HEK293 (cell line): ENCODE measurements at regions not wholly inside any gene's neighbourhood (a gene's known extent, or its start where the extent isn't known, plus 50 kb on each side); places are given as distances from the start of the nearest gene placed in this dataset.

Experiments used
- CTCF ChIA-PET: fragments of 350-600 bp; formaldehyde crosslinking; extraction: SDS; loops from one replicate; lab custom pipeline; 2021; ENCODE audit warnings: antibody characterized with exemption; lab: Yijun Ruan, JAX
- POLR2A ChIA-PET: fragments of 300-600 bp; formaldehyde crosslinking; extraction: SDS; loops from one replicate; lab custom pipeline; 2020; ENCODE audit warnings: antibody characterized with exemption, inconsistent platforms; lab: Yijun Ruan, JAX
- H3K27ac ChIP-seq: fragments of 200-500 bp; sonication (Bioruptor generic); 2 replicates; pipeline ENCODE4 v1.5.1; 2014; ENCODE audit warnings: low read depth, low read length, control low read depth, inconsistent platforms; ENCODE audit errors: extremely low read depth
- H3K36me3 ChIP-seq, 2 experiments: fragments of 200-500 bp in 1 of 2; sonication (Bioruptor generic) in 1 of 2; 1 replicate in 1 of 2; 2 replicates in 1 of 2; pipeline ENCODE4 v1.5.1; 2014 to 2017; ENCODE audit warnings: inconsistent platforms in 2 of 2, low read length in 2 of 2; ENCODE audit not compliant: control insufficient read depth in 2 of 2, insufficient read depth in 1 of 2
- H3K4me1 ChIP-seq: fragments of 200-500 bp; sonication (Bioruptor generic); 2 replicates; pipeline ENCODE4 v1.5.1; 2014; ENCODE audit warnings: mild to moderate bottlenecking, low read length, inconsistent platforms; ENCODE audit not compliant: control insufficient read depth, insufficient read depth
- H3K4me3 ChIP-seq: 2 replicates; pipeline ENCODE4 v1.5.1; 2011; ENCODE audit warnings: low read depth, mild to moderate bottlenecking, control low read depth, low read length, moderate library complexity
- H3K9me3 ChIP-seq: fragments of 200-500 bp; sonication (Bioruptor generic); 2 replicates; pipeline ENCODE4 v1.5.1; 2014; ENCODE audit warnings: low read depth, low read length, inconsistent platforms; ENCODE audit not compliant: control insufficient read depth, insufficient read depth
- FEZF1 ChIP-seq: fragments of 450-650 bp; formaldehyde crosslinking; IDR thresholded peaks from 2 replicates; pipeline ENCODE4 v1.5.1; 2016; ENCODE audit warnings: missing biosample characterization, missing genetic modification characterization
- GFI1B ChIP-seq: fragments of 450-650 bp; formaldehyde crosslinking; IDR thresholded peaks from 2 replicates; pipeline ENCODE4 v1.5.1; 2016; ENCODE audit warnings: missing biosample characterization, missing genetic modification characterization
- MZF1 ChIP-seq: fragments of 450-650 bp; formaldehyde crosslinking; IDR thresholded peaks from 2 replicates; pipeline ENCODE4 v1.5.1; 2017; ENCODE audit warnings: missing biosample characterization, missing genetic modification characterization, borderline replicate concordance
- SALL2 ChIP-seq: fragments of 450-650 bp; formaldehyde crosslinking; IDR thresholded peaks from 2 replicates; pipeline ENCODE4 v1.5.0; 2017; ENCODE audit warnings: missing biosample characterization, mild to moderate bottlenecking, missing genetic modification characterization, borderline replicate concordance
- SCRT1 ChIP-seq: fragments of 450-650 bp; formaldehyde crosslinking; IDR thresholded peaks from 2 replicates; pipeline ENCODE4 v1.5.1; 2016; ENCODE audit warnings: missing biosample characterization, missing genetic modification characterization, borderline replicate concordance
- ZFHX2 ChIP-seq: fragments of 450-650 bp; formaldehyde crosslinking; conservative IDR thresholded peaks from 2 replicates; pipeline ENCODE4 v1.5.1; 2016; ENCODE audit warnings: missing biosample characterization, missing genetic modification characterization
- ZNF138 ChIP-seq: fragments of 450-650 bp; formaldehyde crosslinking; IDR thresholded peaks from 2 replicates; pipeline ENCODE4 v1.5.1; 2016; ENCODE audit warnings: missing biosample characterization, missing genetic modification characterization, borderline replicate concordance
- ZNF157 ChIP-seq: fragments of 450-650 bp; formaldehyde crosslinking; IDR thresholded peaks from 2 replicates; pipeline ENCODE4 v1.5.1; 2016; ENCODE audit warnings: missing biosample characterization, missing genetic modification characterization
- ZNF174 ChIP-seq: fragments of 450-650 bp; formaldehyde crosslinking; IDR thresholded peaks from 2 replicates; pipeline ENCODE4 v1.5.0; 2017; ENCODE audit warnings: missing biosample characterization, mild to moderate bottlenecking, missing genetic modification characterization
- ZNF175 ChIP-seq: fragments of 450-650 bp; formaldehyde crosslinking; IDR thresholded peaks from 2 replicates; pipeline ENCODE4 v1.5.1; 2016; ENCODE audit warnings: missing biosample characterization, missing genetic modification characterization
- ZNF19 ChIP-seq: fragments of 450-650 bp; formaldehyde crosslinking; IDR thresholded peaks from 2 replicates; pipeline ENCODE4; 2016; ENCODE audit warnings: missing biosample characterization, missing genetic modification characterization, low read depth
- ZNF292 ChIP-seq: fragments of 450-650 bp; formaldehyde crosslinking; IDR thresholded peaks from 2 replicates; pipeline ENCODE4 v1.5.1; 2016; ENCODE audit warnings: low read depth, missing biosample characterization, missing genetic modification characterization, borderline replicate concordance
- ZNF423 ChIP-seq: fragments of 450-650 bp; formaldehyde crosslinking; IDR thresholded peaks from 2 replicates; pipeline ENCODE4 v1.5.1; 2016; ENCODE audit warnings: missing biosample characterization, missing genetic modification characterization
- ZNF529 ChIP-seq: fragments of 450-650 bp; formaldehyde crosslinking; IDR thresholded peaks from 2 replicates; pipeline ENCODE4 v1.5.1; 2017; ENCODE audit warnings: missing genetic modification characterization, missing biosample characterization; ENCODE audit not compliant: insufficient replicate concordance
- ZNF530 ChIP-seq: fragments of 450-650 bp; formaldehyde crosslinking; IDR thresholded peaks from 2 replicates; pipeline ENCODE4 v1.5.1; 2016; ENCODE audit warnings: low read depth, missing biosample characterization, missing genetic modification characterization
- ZNF555 ChIP-seq: fragments of 450-650 bp; formaldehyde crosslinking; conservative IDR thresholded peaks from 2 replicates; pipeline ENCODE4 v1.5.1; 2017; ENCODE audit warnings: missing biosample characterization, mild to moderate bottlenecking, missing genetic modification characterization, inconsistent platforms
- ZNF600 ChIP-seq: fragments of 450-650 bp; formaldehyde crosslinking; IDR thresholded peaks from 2 replicates; pipeline ENCODE4 v1.5.1; 2016; ENCODE audit warnings: missing biosample characterization, missing genetic modification characterization
- ZNF626 ChIP-seq: fragments of 450-650 bp; sonication (Bioruptor Pico); formaldehyde crosslinking; IDR thresholded peaks from 2 replicates; pipeline ENCODE4 v1.5.1; 2018; ENCODE audit warnings: missing biosample characterization, missing genetic modification characterization, inconsistent platforms
- ZNF629 ChIP-seq: fragments of 450-650 bp; formaldehyde crosslinking; IDR thresholded peaks from 2 replicates; pipeline ENCODE4 v1.5.1; 2017; ENCODE audit warnings: missing biosample characterization, missing genetic modification characterization
- ZNF660 ChIP-seq: fragments of 450-650 bp; IDR thresholded peaks from 2 replicates; pipeline ENCODE4 v1.5.1; 2018; ENCODE audit warnings: missing biosample characterization, mild to moderate bottlenecking, missing genetic modification characterization
- ZNF677 ChIP-seq: fragments of 450-650 bp; IDR thresholded peaks from 2 replicates; pipeline ENCODE4 v1.5.0; 2018; ENCODE audit warnings: missing biosample characterization, mild to moderate bottlenecking, missing genetic modification characterization, moderate library complexity
- ZNF768 ChIP-seq: fragments of 450-650 bp; formaldehyde crosslinking; IDR thresholded peaks from 2 replicates; pipeline ENCODE4 v1.5.1; 2018; ENCODE audit warnings: missing biosample characterization, mild to moderate bottlenecking, missing genetic modification characterization
- ZNF792 ChIP-seq: fragments of 450-650 bp; formaldehyde crosslinking; IDR thresholded peaks from 2 replicates; pipeline ENCODE4 v1.5.1; 2016; ENCODE audit warnings: missing biosample characterization, missing genetic modification characterization
- ZNF843 ChIP-seq: fragments of 450-650 bp; formaldehyde crosslinking; IDR thresholded peaks from 2 replicates; pipeline ENCODE4 v1.5.1; 2016; ENCODE audit warnings: missing biosample characterization, missing genetic modification characterization
- ZSCAN23 ChIP-seq: fragments of 450-650 bp; formaldehyde crosslinking; IDR thresholded peaks from 2 replicates; pipeline ENCODE4 v1.5.1; 2016; ENCODE audit warnings: missing biosample characterization, missing genetic modification characterization
- ZXDB ChIP-seq: fragments of 450-650 bp; formaldehyde crosslinking; IDR thresholded peaks from 2 replicates; pipeline ENCODE4 v1.5.1; 2016; ENCODE audit warnings: missing biosample characterization, missing genetic modification characterization
- TF ChIP-seq, protein P1 (sequence below): fragments of 450-650 bp; formaldehyde crosslinking; IDR thresholded peaks from 2 replicates; pipeline ENCODE4 v1.5.1; 2016; ENCODE audit warnings: missing biosample characterization, missing genetic modification characterization, low read depth
- TF ChIP-seq, protein P2 (sequence below): fragments of 450-650 bp; IDR thresholded peaks from 2 replicates; pipeline ENCODE4 v1.5.1; 2018; ENCODE audit warnings: missing biosample characterization, missing genetic modification characterization
- TF ChIP-seq, protein P3 (sequence below): fragments of 450-650 bp; formaldehyde crosslinking; conservative IDR thresholded peaks from 2 replicates; pipeline ENCODE4 v1.5.1; 2016; ENCODE audit warnings: low read depth, missing biosample characterization, missing genetic modification characterization
- TF ChIP-seq, protein P4 (sequence below): fragments of 450-650 bp; IDR thresholded peaks from 2 replicates; pipeline ENCODE4 v1.5.1; 2018; ENCODE audit warnings: missing biosample characterization, mild to moderate bottlenecking, missing genetic modification characterization

DNA sequence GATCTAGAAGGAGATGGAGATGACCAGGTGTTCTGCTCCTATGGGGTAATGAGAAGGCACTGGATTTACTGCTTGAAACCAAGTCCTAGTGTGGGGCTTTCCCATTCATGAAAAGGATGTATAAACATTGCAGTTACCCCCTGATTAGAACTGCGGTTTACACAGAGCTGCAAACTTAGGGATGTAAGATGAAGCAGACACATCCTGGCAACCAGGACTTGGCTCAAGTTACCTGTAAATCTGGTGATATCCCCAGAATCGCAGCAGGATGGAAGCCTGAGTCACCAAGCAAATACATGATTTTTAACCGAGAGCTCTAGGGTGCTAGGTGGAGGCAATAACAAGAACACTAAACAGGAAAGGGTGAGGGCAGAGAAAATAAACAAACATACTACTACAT is 178.6 kb upstream of the MAMLD1 start (continued):
- TF ChIP-seq ZNF529 (tag by site-specific recombination), result no peak
- TF ChIP-seq ZNF768 (tag by site-specific recombination), result no peak
- no peak for TF ChIP-seq ZNF626 (tag by site-specific recombination)
- TF ChIP-seq MZF1, result 0 out of 2 replicates have a peak, but pooled peaks have one; percentile 44
- no peak for TF ChIP-seq ZNF423 (tag by site-specific recombination)
- peak; percentile 60 for TF ChIP-seq ZNF629 (tag by site-specific recombination)
- TF ChIP-seq ZNF677 (tag by site-specific recombination), result no peak
- no peak for TF ChIP-seq ZNF157 (tag by site-specific recombination)
- TF ChIP-seq, protein P1, sequence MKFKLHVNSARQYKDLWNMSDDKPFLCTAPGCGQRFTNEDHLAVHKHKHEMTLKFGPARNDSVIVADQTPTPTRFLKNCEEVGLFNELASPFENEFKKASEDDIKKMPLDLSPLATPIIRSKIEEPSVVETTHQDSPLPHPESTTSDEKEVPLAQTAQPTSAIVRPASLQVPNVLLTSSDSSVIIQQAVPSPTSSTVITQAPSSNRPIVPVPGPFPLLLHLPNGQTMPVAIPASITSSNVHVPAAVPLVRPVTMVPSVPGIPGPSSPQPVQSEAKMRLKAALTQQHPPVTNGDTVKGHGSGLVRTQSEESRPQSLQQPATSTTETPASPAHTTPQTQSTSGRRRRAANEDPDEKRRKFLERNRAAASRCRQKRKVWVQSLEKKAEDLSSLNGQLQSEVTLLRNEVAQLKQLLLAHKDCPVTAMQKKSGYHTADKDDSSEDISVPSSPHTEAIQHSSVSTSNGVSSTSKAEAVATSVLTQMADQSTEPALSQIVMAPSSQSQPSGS (tag by site-specific recombination), result no peak
- TF ChIP-seq ZNF138 (tag by site-specific recombination), result no peak
- TF ChIP-seq FEZF1 (tag by site-specific recombination), result peak; percentile 43
- no peak for TF ChIP-seq ZXDB (tag by site-specific recombination)
- TF ChIP-seq SCRT1, result no peak
- peak; percentile 56; the same call in 1 of the 2 replicates for TF ChIP-seq ZNF843

DNA sequence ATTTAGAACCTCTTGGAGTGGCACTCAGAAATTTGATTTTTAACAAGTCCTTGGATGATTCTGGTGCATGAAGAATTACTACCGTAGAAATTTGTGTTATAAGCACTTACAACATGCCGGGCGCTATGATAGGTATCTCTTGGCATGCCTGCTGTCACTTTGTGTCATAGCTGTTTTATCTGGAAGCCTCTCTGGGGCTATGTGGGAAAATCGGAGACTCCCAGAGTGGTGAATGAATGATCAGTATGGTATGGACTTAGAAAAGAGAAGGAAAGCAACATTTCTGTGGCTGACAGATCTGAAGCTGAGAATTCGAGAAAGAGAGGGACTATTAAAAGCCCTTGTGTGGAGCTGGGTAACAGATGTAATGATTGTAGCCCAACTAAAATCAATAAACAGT is 177.4 kb upstream of the MAMLD1 start:
- H3K36me3 ChIP-seq, result no peaks in the 10 kb centered on the region
- POLR2A ChIA-PET, result interaction anchor here (1.4 kb wide), 1 partner anchor 15 kb away, joined by 4 read pairs; no protein-coding TSS in a partner anchor
- CTCF ChIA-PET, result no interaction called here

More for the DNA sequence above, 177.4 kb upstream of the MAMLD1 start:
- no peak overlapping the region for H3K27ac ChIP-seq
- no peaks in the 10 kb centered on the region for H3K9me3 ChIP-seq
- H3K4me1 ChIP-seq, result peaks cover 5% of the 10 kb centered on the region; the same call in 1 of the 2 replicates
- no peak for TF ChIP-seq GFI1B (tag by site-specific recombination)
- TF ChIP-seq ZNF19 (tag by site-specific recombination), result no peak
- no peak for TF ChIP-seq ZNF530
- no peak for TF ChIP-seq ZNF660
- no peak for TF ChIP-seq ZNF174 (tag by site-specific recombination)
- no peak for TF ChIP-seq ZFHX2 (tag by site-specific recombination)
- no peak for TF ChIP-seq ZNF600 (tag by site-specific recombination)
- no peak for TF ChIP-seq SALL2
- TF ChIP-seq ZSCAN23 (tag by site-specific recombination), result no peak
- no peak for TF ChIP-seq ZNF555 (tag by site-specific recombination)
- TF ChIP-seq, protein P2, sequence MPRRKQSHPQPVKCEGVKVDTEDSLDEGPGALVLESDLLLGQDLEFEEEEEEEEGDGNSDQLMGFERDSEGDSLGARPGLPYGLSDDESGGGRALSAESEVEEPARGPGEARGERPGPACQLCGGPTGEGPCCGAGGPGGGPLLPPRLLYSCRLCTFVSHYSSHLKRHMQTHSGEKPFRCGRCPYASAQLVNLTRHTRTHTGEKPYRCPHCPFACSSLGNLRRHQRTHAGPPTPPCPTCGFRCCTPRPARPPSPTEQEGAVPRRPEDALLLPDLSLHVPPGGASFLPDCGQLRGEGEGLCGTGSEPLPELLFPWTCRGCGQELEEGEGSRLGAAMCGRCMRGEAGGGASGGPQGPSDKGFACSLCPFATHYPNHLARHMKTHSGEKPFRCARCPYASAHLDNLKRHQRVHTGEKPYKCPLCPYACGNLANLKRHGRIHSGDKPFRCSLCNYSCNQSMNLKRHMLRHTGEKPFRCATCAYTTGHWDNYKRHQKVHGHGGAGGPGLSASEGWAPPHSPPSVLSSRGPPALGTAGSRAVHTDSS (tag by site-specific recombination), result no peak
- no peak for TF ChIP-seq ZNF792 (tag by site-specific recombination)
- TF ChIP-seq ZNF175 (tag by site-specific recombination), result no peak
- no peak for TF ChIP-seq ZNF629 (tag by site-specific recombination)
- TF ChIP-seq ZNF292 (tag by site-specific recombination), result no peak
- TF ChIP-seq, protein P3, sequence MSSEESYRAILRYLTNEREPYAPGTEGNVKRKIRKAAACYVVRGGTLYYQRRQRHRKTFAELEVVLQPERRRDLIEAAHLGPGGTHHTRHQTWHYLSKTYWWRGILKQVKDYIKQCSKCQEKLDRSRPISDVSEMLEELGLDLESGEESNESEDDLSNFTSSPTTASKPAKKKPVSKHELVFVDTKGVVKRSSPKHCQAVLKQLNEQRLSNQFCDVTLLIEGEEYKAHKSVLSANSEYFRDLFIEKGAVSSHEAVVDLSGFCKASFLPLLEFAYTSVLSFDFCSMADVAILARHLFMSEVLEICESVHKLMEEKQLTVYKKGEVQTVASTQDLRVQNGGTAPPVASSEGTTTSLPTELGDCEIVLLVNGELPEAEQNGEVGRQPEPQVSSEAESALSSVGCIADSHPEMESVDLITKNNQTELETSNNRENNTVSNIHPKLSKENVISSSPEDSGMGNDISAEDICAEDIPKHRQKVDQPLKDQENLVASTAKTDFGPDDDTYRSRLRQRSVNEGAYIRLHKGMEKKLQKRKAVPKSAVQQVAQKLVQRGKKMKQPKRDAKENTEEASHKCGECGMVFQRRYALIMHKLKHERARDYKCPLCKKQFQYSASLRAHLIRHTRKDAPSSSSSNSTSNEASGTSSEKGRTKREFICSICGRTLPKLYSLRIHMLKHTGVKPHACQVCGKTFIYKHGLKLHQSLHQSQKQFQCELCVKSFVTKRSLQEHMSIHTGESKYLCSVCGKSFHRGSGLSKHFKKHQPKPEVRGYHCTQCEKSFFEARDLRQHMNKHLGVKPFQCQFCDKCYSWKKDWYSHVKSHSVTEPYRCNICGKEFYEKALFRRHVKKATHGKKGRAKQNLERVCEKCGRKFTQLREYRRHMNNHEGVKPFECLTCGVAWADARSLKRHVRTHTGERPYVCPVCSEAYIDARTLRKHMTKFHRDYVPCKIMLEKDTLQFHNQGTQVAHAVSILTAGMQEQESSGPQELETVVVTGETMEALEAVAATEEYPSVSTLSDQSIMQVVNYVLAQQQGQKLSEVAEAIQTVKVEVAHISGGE (tag by site-specific recombination), result no peak
- TF ChIP-seq, protein P4, sequence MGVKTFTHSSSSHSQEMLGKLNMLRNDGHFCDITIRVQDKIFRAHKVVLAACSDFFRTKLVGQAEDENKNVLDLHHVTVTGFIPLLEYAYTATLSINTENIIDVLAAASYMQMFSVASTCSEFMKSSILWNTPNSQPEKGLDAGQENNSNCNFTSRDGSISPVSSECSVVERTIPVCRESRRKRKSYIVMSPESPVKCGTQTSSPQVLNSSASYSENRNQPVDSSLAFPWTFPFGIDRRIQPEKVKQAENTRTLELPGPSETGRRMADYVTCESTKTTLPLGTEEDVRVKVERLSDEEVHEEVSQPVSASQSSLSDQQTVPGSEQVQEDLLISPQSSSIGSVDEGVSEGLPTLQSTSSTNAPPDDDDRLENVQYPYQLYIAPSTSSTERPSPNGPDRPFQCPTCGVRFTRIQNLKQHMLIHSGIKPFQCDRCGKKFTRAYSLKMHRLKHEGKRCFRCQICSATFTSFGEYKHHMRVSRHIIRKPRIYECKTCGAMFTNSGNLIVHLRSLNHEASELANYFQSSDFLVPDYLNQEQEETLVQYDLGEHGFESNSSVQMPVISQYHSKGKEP (tag by site-specific recombination), result no peak
- TF ChIP-seq, all 188 proteins: peak for 0
- no peak overlapping the region for H3K4me3 ChIP-seq
